ENCODE measurements at regions not wholly inside any gene's neighbourhood (a gene's known extent, or its start where the extent isn't known, plus 50 kb on each side); places are given as distances from the start of the nearest gene placed in this dataset.

DNA sequence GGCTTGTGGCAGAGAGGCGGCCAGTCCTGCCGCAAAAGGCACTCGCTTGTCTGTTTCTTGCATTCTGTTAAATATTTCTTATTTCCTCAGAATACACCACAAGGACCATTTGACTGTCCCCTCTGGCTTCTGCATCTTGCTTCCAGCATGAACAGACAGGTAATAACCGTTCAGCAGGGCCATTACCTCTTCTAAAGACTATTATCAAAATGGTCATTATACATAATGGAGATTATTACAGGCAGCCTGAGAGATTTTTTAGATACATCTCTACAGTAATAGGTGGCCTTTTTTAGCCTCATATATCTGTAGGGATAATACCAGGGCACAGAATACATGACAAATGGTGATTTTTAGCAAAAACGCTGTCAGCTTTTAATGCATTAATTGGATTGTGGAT, 382.0 kb downstream of the PSAT1 start:
- TF ChIP-seq FOXM1 (IDR thresholded peaks at IDR 0.05; ENCODE audit: borderline replicate concordance) (no peak), TARDBP (IDR thresholded peaks at IDR 0.05) (no peak), SUZ12 (IDR thresholded peaks at IDR 0.05) (no peak), L3MBTL2 (conservative IDR thresholded peaks at IDR 0.05) (no peak), FOXA1 (IDR thresholded peaks at IDR 0.05) (no peak), HDGF (IDR thresholded peaks at IDR 0.05; ENCODE audit: borderline replicate concordance) (no peak), SP1 (IDR thresholded peaks at IDR 0.05) (no peak), ZNF384 (IDR thresholded peaks at IDR 0.05) (no peak)
